ENCODE measurements at regions not wholly inside any gene's neighbourhood (a gene's known extent, or its start where the extent isn't known, plus 50 kb on each side); places are given as distances from the start of the nearest gene placed in this dataset.
A peak's percentile ranks its signal among the peaks of the same experiment; 100 is the strongest.

DNA sequence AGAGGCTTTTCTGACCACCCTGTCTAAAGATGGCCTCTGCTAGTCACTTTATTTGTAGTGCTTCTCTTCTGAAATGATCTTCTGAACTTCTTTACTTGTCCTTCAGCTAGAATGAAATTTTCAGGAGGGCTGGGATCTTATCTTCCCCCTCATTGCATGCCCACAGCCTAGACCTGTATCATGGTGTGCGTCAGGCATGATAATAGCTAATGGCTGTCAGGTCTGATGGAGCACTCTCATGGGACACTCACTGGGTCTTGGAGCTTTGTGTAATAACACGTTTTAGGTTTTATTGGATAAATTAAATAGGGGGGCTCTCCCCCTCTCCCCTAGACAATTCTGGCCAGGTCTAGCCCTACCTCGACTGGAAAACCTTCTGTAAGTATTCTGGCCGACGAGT, 97.1 kb upstream of the NRXN3 start:
- no peak for DNase-seq

- peak; percentile 1 to 12 for DNase-seq
Measured at GRCh38 chr14:78074561-78074960, 95.6 kb upstream of the NRXN3 start.

DNA sequence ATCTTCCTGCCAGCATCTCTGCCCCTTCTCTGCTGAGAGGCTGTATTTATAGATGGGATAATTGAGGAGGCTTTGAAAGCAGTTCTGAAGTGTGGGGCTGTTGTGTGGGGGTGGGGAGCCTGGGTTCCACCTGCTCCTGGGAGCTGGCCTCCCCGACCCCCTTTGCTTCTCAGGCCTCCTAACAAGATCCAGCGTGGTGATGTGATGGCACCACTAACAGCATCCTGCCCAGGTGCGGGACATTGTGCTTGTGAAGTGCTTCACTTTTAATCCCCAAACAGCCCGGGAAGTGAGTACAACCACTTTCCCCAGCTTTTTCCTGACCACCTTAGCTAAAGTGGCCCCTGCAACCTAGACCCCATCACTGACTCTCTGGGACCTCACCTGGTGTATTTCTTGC, 95.1 kb upstream of the NRXN3 start:
- no peak for DNase-seq

- no peak for DNase-seq
Measured at GRCh38 chr14:78075555-78076277, 94.5 kb upstream of the NRXN3 start.

DNA sequence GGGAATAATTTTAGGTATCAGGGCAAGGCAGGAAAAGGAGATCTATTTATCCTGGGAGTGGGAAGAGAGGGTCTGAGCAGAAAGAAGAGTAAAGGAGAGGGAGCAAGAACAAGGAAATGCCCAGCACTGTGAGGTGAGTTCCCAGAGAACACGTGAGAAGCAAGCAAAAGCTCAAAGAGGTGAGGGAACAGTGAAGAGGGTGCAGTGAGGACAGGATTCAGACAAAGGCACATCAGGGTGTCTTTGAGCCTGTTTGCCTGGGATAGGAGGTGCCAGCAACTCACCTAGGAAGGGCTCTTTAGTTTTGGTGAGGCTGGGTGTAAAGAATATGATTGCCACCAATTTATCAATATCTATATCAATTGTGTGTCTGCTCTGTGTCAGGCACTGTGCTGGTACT, 88.9 kb upstream of the NRXN3 start:
- no peak for DNase-seq

DNA sequence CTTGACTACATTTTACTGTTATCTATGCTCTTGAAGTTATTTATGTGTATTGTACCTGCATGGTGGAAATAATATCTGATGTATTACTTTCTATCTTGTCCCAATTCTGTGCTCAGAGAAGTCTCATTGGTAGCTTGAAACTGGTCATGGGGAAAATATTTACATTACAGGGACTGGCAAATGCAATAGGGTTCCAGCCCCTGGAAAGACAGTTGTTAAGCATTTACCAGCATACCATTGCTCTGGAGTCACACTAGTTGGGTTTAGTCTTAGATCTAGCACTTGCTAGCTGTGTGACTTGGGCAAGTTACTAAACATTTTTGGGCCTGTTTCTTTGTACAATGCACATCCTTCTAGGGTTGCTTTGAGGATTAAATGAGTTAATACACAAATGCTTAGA, 86.3 kb upstream of the NRXN3 start:
- DNase-seq, result no peak

DNA sequence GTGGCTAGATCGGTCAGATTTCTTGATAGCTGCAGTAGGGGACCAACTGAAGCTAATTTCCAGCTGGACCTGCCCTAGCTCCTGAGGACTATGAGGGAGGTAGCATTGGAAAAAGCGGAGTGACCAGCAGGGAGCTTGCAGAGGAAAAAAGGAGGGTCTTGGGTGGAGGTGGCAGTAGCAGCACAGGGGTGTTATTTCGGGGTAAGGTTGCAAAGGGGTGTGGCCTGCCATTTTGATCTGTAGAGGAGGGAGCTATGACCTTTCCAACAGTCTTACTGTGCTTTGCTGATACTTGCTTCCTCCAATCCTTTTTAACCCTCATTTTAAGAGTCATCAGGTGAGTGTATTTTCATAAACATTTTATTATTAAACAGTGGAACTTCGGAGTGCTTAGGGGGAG, 83.8 kb upstream of the NRXN3 start:
- no peak for DNase-seq

GRCh38 chr14:78088916-78089315, 81.3 kb upstream of the NRXN3 start:
- no peak for DNase-seq

- no peak for DNase-seq
Measured at GRCh38 chr14:78090864-78091263, 79.3 kb upstream of the NRXN3 start.

GRCh38 chr14:78091361-78091760, 78.8 kb upstream of the NRXN3 start:
- no peak for DNase-seq

GRCh38 chr14:78092040-78092439, 78.1 kb upstream of the NRXN3 start:
- no peak for DNase-seq

DNA sequence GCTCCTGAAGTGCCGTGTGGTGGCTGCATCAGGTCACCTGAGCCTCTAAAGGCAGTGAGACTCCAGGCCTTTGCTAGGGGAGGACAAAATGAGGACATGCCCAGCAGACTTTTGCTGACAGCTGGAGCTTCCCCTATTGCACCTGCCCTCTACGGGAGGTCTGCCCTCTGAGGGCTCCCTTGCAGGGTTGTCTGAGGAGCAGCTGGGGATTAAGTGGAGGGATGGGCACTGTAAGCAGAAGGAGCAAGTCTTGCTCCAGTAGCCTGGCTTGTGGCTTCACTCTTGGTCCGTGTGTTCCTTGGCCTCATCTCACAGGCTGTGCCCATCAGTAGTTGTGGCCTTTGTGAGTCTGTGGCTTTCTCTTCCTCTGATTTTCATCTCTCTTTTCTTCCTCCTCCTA, 66.9 kb upstream of the NRXN3 start:
- no peak for DNase-seq

DNA sequence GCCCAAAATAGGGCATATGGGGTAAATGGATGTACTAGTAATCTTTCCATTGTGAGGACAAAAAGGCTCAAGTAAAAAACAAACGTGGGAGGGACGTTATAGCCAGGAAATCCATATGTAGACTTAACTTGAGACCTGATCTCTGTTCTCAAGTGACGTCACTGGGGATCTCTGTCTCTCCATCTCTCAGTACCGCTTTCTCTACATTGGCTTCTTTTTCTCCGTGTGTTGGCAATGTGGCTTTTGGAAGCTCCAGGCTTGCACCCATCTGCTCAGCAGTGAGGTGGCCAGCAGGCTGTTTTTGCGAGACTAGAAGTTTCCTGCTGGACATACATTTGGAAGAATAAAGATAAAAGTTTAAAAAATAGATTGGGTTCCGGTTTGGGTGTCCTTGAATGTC, 66.0 kb upstream of the NRXN3 start:
- no peak for DNase-seq

DNA sequence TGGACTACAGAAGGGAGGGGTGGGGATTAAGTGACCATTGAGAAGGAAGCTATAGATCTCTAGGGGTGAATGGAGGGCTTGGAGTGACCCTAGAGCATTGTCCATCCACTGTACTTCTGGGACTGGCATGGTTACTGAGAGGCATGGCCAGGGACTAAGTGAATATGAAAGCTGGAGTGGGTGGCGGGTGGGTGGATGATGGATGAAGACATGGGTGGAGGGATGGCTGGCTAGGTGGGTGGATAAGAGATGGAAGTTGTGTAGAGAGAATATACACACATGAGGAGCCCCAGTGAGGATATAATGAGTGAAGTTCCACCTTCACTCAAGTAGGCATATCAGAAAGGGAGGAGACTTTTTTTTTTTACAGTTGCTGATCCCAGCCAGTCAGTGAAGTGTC, 65.5 kb upstream of the NRXN3 start:
- DNase-seq, result no peak

DNA sequence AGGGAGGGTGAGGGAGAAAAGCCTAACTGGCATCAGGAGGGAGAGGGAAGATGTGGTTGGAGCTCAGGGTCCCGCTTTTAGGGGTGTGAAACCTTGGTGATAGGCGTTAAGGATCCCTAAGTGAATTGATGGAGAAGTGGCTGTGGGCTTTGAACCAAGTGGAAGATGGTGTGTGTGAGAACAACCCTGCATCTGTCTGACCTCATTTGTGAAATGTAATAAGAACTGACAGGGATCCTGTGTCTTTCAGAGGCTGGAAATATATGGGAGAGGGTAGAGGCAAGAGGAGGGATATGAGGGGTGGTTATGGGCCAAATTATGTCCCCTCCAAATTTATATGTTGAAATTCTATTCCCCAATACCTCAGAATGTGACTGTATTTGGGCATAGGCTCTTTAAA, 63.8 kb upstream of the NRXN3 start:
- no peak for DNase-seq

GRCh38 chr14:78107166-78107565, 63.0 kb upstream of the NRXN3 start:
- no peak for DNase-seq

GRCh38 chr14:78119440-78119839, 50.7 kb upstream of the NRXN3 start:
- no peak for DNase-seq

Measured in right lung (tissue), 2 donors.